A673 (cell line): ENCODE measurements at regions not wholly inside any gene's neighbourhood (a gene's known extent, or its start where the extent isn't known, plus 50 kb on each side); places are given as distances from the start of the nearest gene placed in this dataset.

Experiments
- CTCF ChIP-seq: fragments of 300-800, 200-600 bp; sonication (generic); conservative IDR thresholded peaks from 2 replicates; pipeline ENCODE4 v1.5.1; 2017; ENCODE audit warnings: low read depth, mild to moderate bottlenecking, antibody characterized with exemption, low read length, moderate library complexity, mixed read lengths
- EZH2 ChIP-seq: fragments of 200-600 bp; sonication (generic); IDR thresholded peaks from 2 replicates; pipeline ENCODE4 v1.6.1; 2017; ENCODE audit warnings: borderline replicate concordance, low read depth, mild to moderate bottlenecking, mixed read lengths, antibody characterized with exemption, low read length; ENCODE audit not compliant: poor library complexity, severe bottlenecking

- no peak for TF ChIP-seq EZH2
- no peak for TF ChIP-seq CTCF
Measured at GRCh38 chrX:34839451-34839850, 103.1 kb upstream of the FAM47B start.
